HG03025 (cell line): ENCODE measurements at regions not wholly inside any gene's neighbourhood (a gene's known extent, or its start where the extent isn't known, plus 50 kb on each side); places are given as distances from the start of the nearest gene placed in this dataset.
"Not testable (repeated sequence)": the region's sequence is repeated elsewhere in the genome, so short reads cannot be mapped to it uniquely, and the experiment has no call there.

Experiments used
- ATAC-seq: cut with Tn5 transposase; IDR thresholded peaks from one replicate; pipeline ENCODE4 v1.9.1; 2021; ENCODE audit warnings: mild to moderate bottlenecking, moderate library complexity; ENCODE audit not compliant: unreplicated experiment, low FRiP score

DNA sequence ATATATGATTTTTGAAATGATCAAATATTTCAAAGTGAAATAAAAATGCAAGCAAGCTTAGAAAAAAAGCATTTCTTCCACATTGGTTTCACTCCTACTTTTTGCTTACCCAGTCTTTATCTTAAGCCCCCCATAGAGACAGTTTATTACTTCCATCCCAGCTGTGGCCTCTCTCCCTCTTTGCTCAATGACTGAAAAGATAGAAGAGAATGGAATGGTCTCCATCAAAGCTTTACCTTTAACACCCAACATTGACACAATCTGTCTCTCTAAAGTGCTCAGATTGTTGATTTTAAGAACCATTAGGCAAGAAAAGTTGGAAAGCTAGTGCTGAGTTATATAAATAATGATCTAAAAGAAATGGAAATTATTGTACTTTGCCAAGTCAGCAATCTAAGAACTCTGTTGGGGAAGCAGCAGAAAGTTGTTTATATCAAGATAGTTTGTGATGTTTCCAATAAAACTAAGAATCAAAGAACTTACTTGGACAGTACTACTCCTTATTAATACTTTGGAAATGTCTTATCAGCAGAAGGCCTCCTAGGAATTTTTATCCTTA is 277.5 kb upstream of the NREP start:
- ATAC-seq = no peak

GRCh38 chr5:112026879-112027278 is 269.9 kb upstream of the NREP start:
- ATAC-seq = not testable (repeated sequence)

DNA sequence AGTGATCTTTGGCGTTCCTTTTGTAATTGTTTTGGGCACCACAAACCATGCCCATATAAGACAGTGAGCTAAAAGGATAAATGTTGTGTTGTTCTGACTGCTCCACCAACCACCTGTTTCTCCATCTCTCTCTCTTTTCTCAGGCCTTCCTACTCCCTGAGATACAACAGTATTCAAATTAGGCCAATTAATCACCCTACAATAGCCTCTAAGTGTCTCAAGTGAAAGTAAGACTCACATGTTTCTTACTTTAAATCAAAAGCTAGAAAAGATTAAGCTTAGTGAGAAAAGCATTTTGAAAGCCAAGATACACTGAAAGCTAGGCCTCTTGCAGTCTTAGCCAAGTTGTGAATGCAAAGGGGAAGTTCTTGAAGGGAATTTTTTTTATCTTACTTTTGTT is 268.8 kb upstream of the NREP start:
- peak; percentile 51 for ATAC-seq

GRCh38 chr5:112024769-112025168 is 267.8 kb upstream of the NREP start:
- ATAC-seq = no peak

DNA sequence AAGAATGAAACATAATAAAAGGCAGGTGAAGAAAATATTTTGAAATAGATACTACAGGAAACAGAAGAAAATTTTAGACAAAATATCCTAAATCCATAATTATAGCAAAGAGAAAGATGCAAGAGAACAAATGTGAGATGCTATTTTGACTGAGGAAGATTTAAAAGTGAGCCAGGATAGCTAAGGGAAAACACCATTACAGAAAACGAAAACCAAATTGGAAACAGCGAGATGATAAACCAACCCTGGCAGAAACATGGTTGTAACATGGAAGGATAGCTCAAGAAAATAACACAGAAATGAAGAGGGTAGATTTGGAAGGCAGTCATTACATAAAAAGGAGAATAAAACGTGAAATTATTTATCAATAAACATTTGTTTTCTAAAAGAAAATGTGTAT is 267.2 kb upstream of the NREP start:
- no peak for ATAC-seq

DNA sequence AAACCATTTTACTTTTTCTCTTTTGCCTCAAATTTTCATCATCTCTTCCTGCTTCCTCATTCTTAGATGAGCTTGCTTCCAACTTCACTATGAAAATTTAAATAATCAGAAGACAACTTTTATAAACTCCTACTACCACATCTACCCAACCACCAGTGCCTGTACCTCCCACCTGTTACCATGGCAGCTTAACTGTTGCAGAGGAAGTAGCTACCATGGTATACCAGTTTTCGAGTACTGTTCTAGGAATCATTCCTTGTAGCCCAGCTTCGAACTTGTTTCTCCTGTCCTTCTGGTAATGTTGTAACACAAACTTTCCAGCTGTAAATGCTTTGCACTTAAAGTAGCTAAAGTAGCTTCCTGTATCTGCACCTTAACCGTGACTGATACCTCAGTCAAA is 266.8 kb upstream of the NREP start:
- ATAC-seq = no peak

DNA sequence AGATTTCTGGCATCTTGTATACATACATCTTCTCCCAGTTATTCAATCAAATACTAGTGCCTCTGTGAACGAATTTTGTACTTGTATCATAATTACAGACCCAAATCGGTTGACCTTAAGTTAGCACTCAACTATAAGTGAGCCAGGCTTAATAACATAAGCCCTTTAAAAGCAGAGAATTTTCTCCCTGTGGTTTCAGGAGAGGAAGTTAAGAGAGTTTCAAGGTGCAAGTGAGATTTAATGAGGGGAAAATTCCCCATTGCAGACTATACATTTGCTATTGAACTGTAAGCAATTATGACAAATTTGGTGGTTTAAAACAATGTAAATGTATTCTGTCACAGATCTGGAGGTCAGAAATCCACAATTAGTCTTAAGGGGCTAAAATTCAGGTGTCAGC is 261.9 kb upstream of the NREP start:
- no peak for ATAC-seq

- ATAC-seq = no peak
Measured at GRCh38 chr5:112016980-112017379, 260.0 kb upstream of the NREP start.

DNA sequence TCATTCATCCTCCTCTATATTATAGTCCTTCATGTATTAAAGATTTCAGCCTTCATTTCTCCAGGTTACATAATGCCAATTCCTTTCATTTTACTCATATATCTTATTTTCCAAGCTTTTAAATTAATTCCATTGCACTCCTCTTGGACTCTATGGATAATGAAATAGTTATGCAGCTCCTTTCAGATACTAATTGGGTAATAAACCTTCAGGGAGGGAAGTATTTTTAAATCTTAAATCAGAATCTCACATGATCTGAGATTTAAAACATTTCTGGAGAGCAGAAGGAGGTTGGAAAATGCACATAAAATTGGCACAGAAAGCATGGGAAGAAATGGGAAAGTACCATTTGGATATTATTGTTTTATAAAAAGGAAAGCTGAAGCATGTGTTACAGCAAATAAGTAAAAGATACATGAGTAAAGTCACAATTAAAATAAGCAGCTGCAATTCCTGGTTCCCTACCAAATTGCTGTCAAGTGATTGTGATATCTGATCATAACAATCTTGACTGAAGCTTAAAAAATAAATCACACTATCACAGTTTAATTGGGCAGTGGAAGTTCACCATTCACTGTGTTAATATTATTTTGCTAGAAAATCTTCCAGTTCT is 257.9 kb upstream of the NREP start:
- no peak for ATAC-seq

DNA sequence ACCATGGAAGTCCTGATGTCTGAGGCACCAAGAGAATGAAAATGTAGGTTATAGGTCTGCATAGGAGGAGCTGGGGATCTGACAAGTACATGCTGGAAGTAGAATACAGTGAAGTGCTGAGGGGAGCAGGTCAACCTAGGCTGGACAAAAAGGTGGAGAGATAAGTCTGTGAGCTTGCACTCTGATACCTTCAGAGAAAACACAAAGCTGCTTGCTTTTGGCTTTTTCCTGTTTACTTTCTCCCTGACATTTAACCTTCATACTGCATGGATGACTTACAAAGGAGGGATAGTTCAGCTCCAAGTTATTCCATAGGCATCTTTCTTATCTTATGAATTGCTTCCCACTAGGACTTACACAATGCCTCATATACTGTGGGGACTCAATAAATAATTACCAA is 256.7 kb upstream of the NREP start:
- no peak for ATAC-seq

GRCh38 chr5:112012104-112012503 is 255.1 kb upstream of the NREP start:
- no peak for ATAC-seq

DNA sequence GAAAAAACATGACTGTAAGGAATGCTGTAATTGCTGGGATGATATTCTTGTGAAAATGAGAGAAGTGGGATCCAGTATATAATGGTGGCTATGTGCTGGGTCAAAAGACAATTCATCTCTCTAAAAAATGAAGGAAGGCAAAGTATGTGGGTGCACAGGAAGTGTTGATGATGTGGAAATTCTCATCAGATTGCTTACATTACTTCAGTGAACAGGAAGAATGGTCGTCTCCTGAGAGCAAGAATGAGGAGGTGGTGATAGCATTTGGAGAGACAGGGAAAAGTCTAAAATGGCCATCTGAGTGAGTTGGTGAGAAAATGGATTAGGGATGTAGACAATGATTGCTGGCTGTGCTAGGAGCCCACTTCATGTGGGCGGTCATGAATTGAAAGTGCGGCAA is 253.5 kb upstream of the NREP start:
- ATAC-seq = no peak

DNA sequence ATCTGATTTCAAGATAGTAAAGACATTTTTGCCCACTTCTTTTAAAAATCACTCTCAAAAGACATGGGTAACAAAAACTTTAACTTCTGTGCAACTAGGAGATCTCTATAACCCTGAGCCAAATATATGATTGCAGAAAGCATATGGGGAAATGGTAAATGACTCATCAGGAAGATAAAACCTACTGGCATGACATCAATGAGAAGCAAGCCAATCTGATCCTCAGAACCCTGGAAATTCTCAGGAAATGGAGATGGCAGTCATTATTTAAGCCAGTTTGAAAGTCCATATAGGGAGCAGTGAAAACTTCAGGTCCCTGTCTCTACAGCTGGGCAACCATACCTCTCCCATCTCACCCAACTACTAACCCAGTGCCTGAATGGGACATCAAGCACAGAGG is 249.7 kb upstream of the NREP start:
- no peak for ATAC-seq

DNA sequence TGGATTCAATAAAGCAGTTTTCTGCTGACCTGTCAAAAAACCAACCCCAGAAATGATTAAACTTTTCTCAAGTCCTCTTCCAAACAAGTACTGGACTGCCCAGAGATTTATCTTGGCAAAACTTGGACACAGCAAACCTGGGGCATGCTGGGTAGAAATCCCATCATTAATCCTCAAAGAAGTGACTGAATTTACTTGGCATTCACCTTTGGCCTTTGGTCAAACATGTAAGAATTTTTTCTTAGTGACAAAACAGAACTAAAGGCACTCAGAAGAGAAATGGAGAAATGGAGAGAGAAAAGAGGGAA is 248.6 kb upstream of the NREP start:
- ATAC-seq = no peak

DNA sequence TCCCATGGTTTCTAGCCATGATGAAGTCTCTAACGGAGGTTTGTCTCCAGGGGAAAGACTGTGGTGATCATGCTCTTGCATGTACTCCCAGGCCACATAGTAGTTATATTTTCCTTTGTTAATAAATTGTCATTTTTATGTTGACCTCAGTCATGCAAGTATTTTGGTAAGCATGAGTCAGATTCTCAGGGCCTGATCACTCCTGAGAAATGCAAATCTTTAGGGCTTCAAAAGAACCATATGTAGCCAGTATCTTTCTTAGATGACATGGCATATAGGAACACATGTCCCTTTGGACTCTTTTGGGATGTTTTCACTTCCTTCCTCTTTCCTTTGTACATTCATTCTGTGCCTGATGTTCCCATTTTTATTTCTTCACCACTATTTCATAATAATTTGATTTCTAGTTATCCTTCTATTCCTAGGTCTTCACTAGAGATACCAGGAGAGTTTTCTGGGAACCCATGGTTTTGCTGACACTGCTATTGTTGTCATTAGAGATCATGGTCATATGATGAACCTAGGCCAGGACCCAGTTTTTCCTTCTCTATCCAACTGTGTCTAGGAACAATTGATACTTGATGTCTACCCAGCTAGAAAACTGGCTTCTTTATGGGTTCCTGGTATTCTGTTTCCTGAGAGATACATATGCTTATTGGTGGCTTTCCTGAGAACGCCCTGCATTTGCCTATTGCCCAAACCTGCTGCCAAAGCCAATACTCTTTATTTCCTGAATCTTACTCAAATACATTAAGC is 248.1 kb upstream of the NREP start:
- peak; percentile 83 for ATAC-seq

DNA sequence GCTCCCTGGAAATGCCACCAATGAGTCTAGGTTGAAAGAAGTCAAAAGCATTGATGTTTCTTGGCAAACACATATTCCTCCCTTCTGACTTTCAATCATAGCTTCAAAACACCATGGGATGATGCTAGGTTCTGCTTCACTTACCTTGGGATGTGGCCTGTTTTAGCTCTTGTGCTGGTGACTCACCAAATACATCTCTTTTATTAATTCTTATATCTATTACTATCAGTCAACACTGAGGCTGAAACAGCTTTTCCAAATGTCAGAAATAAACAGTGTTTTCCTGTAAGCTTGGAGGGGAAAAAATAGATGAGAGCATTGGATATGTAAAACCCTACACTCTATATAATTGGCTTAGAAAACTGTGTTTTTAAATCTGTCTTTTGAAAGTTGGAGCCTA is 245.4 kb upstream of the NREP start:
- ATAC-seq = no peak

DNA sequence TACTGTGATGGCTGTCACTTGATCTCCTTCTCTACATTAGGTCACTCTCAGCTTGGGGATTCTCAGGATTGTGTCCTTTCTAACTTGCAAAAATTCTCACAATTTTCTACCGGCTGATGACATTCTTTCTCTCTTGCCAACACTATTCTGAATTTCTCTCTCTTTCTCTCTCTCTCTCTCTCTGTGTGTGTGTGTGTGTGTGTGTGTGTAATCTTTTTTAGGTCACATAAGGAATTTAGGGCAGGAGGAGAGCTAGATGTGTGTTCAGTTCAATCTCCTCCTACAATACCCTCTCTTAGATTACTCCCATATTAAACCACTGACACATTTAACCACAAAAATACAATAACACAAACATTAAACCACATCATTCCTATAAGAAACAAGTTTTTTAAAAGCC is 242.3 kb upstream of the NREP start:
- ATAC-seq = no peak

DNA sequence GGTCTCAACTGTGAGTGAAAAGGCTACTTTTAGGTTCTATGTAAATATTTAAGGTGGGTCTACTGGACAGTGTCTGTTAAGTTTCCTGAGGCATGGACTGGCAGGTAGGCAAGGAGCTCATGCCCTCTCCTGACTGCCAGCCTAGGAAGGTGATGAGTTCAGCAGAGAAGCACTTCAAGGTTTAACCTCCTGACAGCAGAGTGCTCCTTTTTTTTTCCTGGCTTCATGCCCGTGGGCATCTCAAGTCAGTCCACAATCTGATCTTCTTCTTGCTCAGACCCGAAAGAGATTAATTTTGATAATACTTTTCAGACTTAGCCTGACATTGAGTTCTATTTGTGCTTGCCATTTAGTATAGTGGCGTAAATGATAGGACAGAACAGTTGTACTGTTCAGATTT is 241.9 kb upstream of the NREP start:
- no peak for ATAC-seq

DNA sequence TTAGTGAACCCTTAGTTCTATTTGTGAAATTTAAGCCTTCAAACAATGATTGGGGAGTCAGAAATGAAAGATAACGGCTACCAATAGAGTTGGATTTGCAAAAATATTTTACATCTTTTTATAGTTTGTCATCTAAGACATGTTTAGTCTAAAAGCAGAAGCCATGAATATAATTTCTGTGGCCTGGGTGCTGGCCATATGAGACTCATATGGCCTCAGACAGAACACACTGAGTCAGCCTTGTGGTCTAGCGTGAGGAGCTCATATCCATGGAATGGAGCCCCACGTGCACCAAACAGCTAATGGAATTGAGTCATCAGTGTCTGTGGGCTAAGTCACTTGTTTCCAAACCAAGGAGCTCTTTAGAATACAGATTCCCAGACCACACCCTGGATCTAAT is 240.7 kb upstream of the NREP start:
- no peak for ATAC-seq

GRCh38 chr5:111997308-111997707 is 240.3 kb upstream of the NREP start:
- ATAC-seq = no peak

- no peak for ATAC-seq
Measured at GRCh38 chr5:111996574-111996973, 239.6 kb upstream of the NREP start.

GRCh38 chr5:111995701-111996100 is 238.7 kb upstream of the NREP start:
- no peak for ATAC-seq
